H7 (cell line): ENCODE measurements at regions not wholly inside any gene's neighbourhood (a gene's known extent, or its start where the extent isn't known, plus 50 kb on each side); places are given as distances from the start of the nearest gene placed in this dataset.
"Not testable (repeated sequence)": the region's sequence is repeated elsewhere in the genome, so short reads cannot be mapped to it uniquely, and the experiment has no call there.

ENCODE experiments used
- DNase-seq: peaks from one replicate; pipeline ENCODE4 v3.0.0; 2012
- H3K27me3 ChIP-seq: 2 replicates; pipeline ENCODE4 v1.6.0; 2011; ENCODE audit warnings: mild to moderate bottlenecking, low read length; ENCODE audit not compliant: control insufficient read depth, insufficient read depth
- H3K36me3 ChIP-seq: replicated peaks from 2 replicates; pipeline ENCODE4 v1.5.1; 2011; ENCODE audit warnings: low read length; ENCODE audit not compliant: control insufficient read depth, insufficient read depth
- H3K4me3 ChIP-seq: 2 replicates; pipeline ENCODE4 v1.5.1; 2011; ENCODE audit warnings: low read depth, mild to moderate bottlenecking, control low read depth, low read length, moderate library complexity; ENCODE audit not compliant: insufficient read depth

DNA sequence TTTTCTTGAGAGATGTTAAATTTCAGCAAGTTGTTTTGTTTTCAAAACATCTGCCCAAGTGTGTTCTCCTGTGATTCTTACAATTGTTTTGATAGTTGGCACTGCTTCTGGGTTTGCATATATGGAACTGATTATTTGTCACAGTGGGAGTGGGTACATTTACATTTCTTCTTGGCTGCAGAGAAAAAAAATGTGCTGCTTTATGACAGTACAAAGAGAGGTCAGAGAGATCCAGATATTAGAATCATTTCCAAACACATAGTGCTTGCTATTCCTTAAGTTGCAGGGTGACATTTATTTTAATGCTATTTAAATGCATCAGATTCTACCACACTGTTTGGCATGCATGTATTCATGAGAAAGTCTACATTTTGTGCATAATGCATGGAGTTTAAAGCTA lies 303.5 kb upstream of the MDGA2 start:
- no peak overlapping the region for H3K4me3 ChIP-seq
- no peaks in the 10 kb centered on the region for H3K36me3 ChIP-seq
- no peak for DNase-seq
- no peaks in the 10 kb centered on the region for H3K27me3 ChIP-seq

DNA sequence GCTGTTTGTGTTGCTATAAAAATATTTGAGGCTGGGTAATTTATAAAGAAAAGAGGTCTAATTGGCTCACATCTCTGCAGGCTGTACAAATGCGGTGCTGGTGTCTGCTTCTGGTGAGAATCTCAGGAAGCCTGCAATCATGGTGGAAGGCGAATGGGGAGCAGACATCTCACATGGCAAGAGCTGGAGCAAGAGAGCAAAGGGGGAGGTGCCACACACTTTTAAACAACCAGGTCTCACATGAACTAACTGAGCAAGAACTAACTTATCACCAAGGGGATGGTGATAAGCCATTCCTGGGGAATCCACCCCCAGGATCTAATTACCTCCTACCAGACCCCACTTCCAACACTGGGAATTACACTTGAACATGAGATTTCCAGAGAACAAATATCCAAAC lies 300.7 kb upstream of the MDGA2 start:
- Histone ChIP-seq H3K4me3 (no peak overlapping the region), H3K36me3 (no peaks in the 10 kb centered on the region)
- DNase-seq, result no peak

DNA sequence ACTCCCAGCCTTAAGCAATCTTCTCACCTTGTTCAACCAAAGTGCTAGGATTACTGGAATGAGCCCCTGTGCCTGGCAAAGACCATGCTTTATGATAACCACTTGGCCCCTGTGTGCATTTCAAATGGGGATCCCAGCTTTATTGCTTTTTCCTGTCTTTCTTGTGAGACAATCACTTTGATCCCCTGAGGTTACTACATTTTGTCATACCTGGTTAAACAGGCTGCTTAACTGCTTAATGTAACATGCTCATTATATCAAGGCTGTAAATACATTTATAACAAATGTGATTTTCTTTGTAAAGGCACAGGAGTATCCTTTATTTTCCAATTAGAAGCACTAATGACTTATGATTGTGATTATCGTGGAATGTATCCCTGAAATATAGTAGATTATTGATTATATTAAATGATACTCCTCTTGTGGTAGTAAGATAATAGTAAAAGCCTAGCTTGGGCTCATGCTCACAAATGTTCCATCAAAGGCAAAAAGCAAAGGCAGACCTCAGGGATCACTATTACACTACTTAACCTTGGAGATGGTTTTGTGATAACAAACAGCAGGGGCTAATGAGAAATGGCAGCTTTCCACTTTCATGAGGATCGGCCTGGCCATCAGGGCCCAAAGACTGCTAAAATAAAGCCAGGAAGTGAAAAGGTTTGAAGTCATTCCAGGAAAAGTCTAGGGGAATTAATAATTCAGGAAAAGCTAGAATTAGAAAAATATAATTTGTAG lies 290.8 kb upstream of the MDGA2 start:
- H3K36me3 ChIP-seq, result no peaks in the 10 kb centered on the region
- H3K4me3 ChIP-seq, result no peak overlapping the region
- no peak for DNase-seq

More for the DNA sequence above, 300.7 kb upstream of the MDGA2 start:
- no peaks in the 10 kb centered on the region for H3K27me3 ChIP-seq

DNA sequence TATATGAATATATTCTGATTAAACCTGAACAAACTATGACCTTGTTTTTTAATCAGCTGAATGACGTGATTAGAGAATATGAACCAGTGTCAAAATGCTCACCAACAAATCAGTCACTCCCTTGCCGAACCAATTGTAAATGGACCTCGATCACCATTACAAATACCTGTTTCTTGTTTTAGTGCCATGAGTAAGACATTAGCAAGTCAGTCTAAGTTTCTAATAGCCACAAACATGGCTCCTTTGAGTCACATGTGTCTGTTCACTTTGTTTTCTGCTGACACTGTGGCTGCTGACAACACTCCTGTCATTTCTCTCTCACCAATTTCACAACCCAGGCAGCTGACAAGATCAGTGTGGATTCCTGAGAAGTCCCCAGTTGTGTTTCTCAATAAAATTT lies 286.2 kb upstream of the MDGA2 start:
- no peaks in the 10 kb centered on the region for H3K27me3 ChIP-seq
- H3K36me3 ChIP-seq, result no peaks in the 10 kb centered on the region
- H3K4me3 ChIP-seq, result no peak overlapping the region
- DNase-seq, result no peak

More for the DNA sequence above, 290.8 kb upstream of the MDGA2 start:
- no peaks in the 10 kb centered on the region for H3K27me3 ChIP-seq

DNA sequence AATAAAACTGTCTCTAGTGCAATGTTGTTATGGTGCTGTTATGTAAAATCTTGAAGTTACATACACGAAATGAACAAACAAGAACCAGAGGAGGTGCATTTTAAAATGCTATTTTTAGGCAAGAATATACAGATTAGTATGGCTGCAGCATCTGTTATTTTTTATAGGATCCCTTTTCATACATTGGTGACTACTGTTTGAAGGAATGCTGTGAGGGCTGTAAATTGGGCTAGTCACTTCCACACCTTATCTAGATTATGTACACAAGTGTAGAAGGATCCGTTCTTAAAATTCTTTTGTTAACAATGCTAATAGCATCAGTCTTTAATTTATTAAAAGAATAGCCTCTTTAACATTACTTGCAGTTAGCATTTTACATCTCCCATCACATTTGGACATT lies 284.3 kb upstream of the MDGA2 start:
- Histone ChIP-seq H3K4me3 (no peak overlapping the region), H3K36me3 (no peaks in the 10 kb centered on the region), H3K27me3 (no peaks in the 10 kb centered on the region)
- no peak for DNase-seq

DNA sequence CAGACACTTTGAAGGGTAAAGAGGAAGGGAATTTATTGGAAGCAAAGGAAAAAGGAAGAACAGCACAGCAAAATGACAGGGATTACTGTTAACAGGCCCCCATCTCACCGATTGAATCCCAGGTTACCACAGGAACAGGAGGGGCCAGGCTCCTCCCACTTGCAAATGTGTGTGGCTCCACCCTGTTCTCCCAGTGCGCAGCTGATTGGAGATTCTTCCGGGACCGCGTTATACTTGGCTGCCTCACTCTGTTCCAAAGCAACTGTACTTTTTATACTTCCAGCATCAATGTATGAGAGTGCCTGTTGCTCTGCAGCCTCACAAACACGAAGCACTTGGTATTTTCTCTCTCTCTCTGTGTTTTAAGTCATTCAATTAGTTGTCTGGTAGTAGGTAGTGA lies 273.6 kb upstream of the MDGA2 start:
- Histone ChIP-seq H3K4me3 (no peak overlapping the region), H3K36me3 (no peaks in the 10 kb centered on the region), H3K27me3 (no peaks in the 10 kb centered on the region)
- no peak for DNase-seq

DNA sequence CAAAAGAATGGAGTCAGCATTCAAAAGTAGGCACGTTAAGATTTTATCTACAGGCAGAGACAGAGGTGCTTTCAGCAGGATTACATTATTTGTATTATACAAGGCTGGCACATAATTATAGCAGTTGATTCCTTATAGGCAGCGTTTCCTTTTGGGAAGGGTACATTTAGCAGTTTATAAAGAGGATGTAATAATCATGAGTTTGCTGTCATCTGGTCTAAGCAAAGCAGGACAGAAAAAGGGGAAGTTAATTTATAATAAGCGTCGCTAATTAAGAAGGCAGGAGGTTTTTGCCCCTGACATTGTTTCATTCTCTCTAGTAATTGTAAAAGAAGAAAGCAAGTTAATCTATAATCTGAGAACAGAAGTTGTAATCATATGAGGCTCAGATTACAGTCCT lies 259.9 kb upstream of the MDGA2 start:
- H3K27me3 ChIP-seq, result no peaks in the 10 kb centered on the region
- no peak for DNase-seq
- no peak overlapping the region for H3K4me3 ChIP-seq
- no peaks in the 10 kb centered on the region for H3K36me3 ChIP-seq

DNA sequence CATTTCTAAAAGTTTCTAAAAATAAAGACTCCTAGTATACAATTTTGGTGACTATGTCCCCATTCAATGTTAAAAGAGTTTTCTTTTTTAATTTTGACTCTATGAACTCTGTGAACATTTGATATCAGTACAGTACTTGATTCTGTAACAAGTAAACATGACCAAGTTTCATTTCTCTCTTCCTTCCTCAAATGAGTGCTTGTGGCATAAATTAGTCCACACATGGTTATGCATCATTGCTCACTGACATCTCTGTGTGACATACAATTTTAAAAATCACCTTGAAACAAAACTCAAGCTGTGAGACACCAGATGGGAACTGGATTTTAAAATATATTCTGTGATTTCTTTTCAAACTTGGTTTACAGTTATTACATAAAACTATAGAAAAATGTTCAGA lies 253.9 kb upstream of the MDGA2 start:
- no peak for DNase-seq
- no peaks in the 10 kb centered on the region for H3K36me3 ChIP-seq
- no peak overlapping the region for H3K4me3 ChIP-seq
- H3K27me3 ChIP-seq, result no peaks in the 10 kb centered on the region

DNA sequence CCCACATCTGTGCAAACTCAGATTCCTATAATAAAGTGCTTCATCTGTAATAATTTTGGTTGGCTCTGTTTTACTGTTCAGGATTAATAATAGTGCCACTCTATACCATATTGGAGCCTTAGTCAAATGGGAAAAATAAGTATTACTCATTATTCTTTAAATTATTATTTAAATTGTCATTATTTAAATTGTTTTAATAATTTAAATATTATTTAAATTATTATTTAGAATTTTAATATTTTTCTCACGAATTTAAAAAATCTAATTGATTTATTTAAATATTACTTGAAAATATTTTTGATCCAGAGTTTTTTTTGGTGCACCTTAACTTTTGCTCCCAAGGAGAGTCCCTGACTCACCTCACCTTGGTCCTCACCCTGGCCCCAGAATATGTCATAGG lies 245.7 kb upstream of the MDGA2 start:
- no peak overlapping the region for H3K4me3 ChIP-seq
- no peaks in the 10 kb centered on the region for H3K27me3 ChIP-seq
- DNase-seq, result no peak
- no peaks in the 10 kb centered on the region for H3K36me3 ChIP-seq

DNA sequence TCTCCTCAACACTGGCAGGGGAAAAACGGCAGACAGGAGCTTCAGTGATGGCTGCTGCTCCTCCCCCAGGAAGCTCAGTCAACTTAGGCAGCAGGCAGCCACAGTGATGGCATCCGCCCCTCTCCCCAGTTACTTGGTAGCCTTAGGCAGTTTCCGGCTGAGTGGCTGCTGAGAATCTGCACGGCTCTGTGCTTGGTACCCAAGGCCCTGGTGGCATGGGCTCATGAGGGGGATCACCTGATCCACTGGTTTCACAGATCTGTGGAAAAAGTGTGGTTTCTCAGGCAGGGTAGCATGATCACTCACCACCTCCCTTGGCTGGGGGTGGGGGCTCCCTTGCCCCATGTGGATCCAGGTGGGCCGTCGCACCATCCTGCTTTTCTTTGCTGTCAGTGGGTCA lies 244.6 kb upstream of the MDGA2 start:
- Histone ChIP-seq H3K4me3 (no peak overlapping the region), H3K27me3 (no peaks in the 10 kb centered on the region), H3K36me3 (no peaks in the 10 kb centered on the region)
- DNase-seq, result no peak

DNA sequence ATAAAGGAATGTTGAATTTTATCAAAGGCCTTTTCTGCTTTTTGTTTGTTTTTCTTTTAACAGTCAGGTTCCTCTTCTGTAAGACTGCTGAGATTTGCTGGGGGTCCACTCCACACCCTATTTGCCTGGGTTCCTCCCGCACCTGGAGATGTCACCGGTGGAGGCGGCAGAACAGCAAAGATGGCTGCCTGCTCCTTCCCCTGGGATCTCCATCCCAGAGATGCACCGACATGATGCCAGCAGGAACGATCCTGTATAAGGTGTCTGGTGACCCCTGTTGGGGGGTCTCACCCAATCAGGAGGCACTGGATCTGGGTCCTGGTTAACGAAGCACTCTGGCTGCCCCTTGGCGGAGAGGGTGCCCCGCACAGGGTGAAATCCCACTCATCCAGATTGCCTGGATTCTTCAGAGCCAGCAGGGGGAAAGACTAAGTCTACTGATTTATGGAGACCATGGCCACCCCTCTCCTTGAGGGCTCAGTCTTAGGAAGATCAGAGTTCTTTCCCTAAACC lies 244.0 kb upstream of the MDGA2 start:
- no peak for DNase-seq
- Histone ChIP-seq H3K27me3 (no peaks in the 10 kb centered on the region), H3K36me3 (no peaks in the 10 kb centered on the region), H3K4me3 (no peak overlapping the region)

DNA sequence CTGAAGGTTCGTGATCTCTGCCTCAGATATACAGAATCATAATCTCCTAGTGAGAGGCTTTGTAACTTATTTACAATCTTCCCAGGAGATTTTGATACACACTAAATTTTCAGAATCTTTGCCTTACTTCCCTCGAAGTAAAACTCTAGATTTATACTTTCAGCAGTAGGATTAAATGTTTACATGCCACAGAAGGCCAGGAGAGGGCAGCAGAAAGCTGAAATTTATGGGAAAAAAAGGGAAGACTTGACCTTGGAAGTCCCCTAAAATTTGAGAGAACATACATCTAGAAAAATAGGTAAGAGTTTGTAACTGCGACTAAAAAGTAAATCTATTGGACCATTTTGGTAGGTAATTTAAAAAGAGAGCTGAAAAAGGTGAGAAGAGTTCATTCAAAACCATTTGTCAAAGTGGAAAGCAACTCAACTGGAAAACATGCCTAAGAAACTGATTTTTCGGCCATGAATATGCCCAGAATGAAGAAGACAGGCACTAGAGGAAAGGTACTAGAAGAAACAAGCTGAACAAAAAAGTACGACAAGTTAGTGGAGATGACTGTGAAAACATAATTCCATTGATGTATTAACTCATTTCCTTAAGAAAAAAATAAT lies 242.0 kb upstream of the MDGA2 start:
- DNase-seq, result peak; percentile 25
- Histone ChIP-seq H3K27me3 (no peaks in the 10 kb centered on the region), H3K4me3 (no peak overlapping the region), H3K36me3 (no peaks in the 10 kb centered on the region)

DNA sequence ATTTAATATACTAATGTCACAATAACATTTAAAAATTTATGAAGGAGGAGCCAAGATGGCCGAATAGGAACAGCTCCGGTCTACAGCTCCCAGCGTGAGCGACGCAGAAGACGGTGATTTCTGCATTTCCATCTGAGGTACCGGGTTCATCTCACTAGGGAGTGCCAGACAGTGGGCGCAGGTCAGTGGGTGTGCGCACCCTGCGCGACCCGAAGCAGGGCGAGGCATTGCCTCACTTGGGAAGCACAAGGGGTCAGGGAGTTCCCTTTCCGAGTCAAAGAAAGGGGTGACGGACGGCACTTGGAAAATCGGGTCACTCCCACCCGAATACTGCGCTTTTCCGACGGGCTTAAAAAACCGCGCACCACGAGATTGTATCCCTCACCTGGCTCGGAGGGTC lies 225.7 kb upstream of the MDGA2 start:
- not testable (repeated sequence) for H3K36me3 ChIP-seq, H3K27me3 ChIP-seq, DNase-seq
- peak overlapping the region; percentile 36 for H3K4me3 ChIP-seq

DNA sequence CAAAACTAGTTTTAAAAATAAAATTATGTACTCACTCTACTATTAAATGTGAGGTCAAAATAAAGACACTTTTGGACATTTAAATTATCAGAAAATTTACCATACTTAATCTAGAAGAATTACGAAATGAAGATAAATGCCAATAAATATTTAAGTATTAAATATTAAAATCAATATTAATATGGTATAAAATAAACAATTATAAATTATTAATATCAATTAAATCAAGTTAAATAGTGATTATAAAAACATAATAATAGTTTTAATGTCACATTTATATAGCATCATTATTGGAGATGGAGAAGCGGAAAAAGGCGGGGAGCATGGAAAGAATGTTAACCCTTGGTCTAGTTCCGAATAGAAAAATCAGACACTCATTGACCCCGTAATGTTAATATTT lies 224.3 kb upstream of the MDGA2 start:
- no peaks in the 10 kb centered on the region for H3K27me3 ChIP-seq
- no peaks in the 10 kb centered on the region for H3K36me3 ChIP-seq
- DNase-seq, result no peak

DNA sequence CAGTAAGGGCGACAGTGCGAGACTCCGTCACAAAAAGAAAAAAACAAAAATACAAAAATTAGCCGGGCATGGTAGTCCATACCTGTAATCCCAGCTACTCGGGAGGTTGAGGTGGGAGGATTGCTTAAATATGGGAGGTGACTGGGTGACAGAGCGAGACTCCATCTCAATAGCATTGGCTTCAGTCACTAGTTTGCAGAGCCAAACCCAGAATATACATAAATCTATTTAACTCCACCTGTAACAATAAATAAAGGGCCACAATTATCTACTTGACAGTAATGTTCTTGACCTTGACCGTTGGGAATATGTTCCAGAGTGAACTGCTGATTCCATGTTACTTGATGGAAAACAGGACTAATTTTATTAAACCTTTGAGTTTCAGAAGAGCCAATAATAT lies 198.9 kb upstream of the MDGA2 start:
- Histone ChIP-seq H3K36me3 (no peaks in the 10 kb centered on the region), H3K4me3 (no peak overlapping the region), H3K27me3 (no peaks in the 10 kb centered on the region)
- no peak for DNase-seq

More for the DNA sequence above, 224.3 kb upstream of the MDGA2 start:
- no peak overlapping the region for H3K4me3 ChIP-seq
